ENCODE measurements at regions not wholly inside any gene's neighbourhood (a gene's known extent, or its start where the extent isn't known, plus 50 kb on each side); places are given as distances from the start of the nearest gene placed in this dataset.

GRCh38 chr2:16615687-16616615 is 49.7 kb downstream of the CYRIA start:
- DNase-seq: no peak

GRCh38 chr2:16615246-16615645 is 50.4 kb downstream of the CYRIA start:
- no peak for DNase-seq

DNA sequence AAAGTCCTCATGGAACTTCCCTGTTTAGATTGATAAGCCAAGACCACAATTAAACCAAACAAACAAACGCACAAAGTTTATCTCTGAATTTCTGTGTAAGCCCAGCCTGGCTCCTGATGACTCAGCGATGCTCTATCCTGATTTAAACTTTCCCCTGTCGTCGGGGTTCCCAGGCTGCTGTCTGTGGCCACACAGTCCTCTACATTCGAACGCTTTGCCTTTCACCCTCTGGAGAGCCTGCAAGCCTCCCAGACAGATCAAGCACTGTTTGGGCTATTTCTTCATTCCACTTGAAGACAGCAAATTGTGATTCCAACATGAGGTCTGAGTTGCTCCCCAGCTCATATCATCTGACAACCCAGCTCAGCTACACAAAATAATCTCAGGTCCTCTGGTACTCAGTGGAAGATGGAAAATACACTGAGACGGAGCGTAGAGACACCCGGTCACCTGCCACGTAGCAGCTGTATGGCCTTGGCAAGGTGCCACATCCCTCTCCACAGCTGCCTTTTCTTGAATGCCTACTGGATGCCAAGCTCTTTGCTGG is 51.2 kb downstream of the CYRIA start:
- no peak for DNase-seq

DNA sequence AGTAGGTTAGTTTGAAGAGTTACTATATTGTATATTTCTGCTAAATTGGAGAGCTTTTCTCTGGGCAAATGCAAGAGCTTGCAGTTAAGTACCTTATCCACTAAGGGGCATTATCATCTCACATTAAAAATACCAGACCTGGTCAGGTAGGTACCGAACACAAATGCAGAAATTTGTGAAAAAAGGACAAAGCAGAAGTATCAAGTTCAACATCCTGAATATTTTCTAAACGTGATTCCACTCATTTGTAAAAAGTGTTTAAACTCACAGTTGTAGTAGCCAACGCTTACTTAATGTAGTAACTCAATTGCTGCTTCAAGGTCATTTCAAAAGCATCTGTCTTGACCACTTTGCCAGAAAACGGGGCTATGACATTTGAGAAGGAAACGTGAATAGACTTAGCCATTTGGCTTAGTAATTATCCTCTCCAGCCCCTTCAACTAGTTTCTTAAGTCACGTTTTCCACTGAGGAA is 52.1 kb downstream of the CYRIA start:
- no peak for DNase-seq

DNA sequence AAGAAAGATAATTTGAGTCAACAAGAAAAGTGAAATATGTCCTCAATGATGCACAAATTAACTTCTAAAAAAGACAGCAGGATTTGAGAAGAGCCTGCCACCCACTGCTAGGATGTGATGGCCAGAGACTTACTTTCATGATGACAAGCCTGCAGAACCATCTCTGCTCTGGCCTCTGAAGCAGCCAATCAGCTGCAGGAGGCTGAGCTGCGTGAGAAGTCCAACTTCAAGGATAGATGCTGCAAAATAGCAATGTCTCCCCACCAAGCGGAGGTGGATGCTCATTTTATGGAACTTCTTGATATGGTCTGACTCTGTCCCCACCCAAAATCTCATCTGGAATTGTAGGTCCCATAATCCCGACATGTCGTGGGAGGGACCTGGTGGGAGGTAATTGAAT is 53.1 kb downstream of the CYRIA start:
- no peak for DNase-seq

DNA sequence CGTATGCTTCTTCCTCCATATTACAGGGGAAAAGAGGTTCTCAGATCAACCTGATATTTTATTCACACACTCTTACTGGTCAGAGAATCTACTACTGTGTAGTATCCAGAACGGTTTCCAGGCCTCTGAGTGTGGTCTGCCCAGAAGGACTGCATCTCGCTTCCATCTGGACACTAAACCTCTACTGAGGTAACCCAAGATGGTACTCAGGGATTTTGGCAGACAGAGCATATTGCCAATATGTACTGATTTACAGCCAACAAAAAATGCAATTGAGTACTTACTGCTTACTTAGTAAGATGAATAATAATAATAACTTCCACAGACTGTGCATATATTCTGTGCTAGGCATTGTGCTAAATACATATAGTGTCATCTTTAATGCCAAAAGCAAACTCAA is 55.8 kb downstream of the CYRIA start:
- DNase-seq: no peak

GRCh38 chr2:16608661-16609643 is 56.7 kb downstream of the CYRIA start:
- DNase-seq: peak; percentile 71

DNA sequence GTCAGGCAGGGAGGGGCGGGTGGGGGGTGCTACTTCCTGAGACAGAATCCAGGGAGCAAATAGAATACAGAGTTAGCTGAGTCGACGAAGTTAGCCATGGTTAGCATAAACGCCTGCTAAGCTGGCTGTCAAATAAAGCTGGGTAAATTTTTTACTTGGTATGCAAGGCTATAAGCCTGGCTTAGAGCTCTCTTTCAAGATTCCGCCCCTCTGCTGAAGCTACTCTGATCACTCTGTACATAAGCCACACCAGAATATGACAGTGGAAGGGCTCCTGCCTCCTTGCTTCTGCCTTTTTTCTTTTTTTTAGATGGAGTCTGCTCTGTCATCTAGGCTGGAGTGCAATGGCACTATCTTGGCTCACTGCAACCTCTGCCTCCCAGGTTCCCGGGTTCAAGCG is 58.3 kb downstream of the CYRIA start:
- no peak for DNase-seq

- DNase-seq: no peak
These were observed 61.4 kb downstream of the CYRIA start for GRCh38 chr2:16604236-16604635.

- no peak for DNase-seq
These were observed 74.2 kb downstream of the CYRIA start for GRCh38 chr2:16591370-16591933.

GRCh38 chr2:16589465-16589864 is 76.2 kb downstream of the CYRIA start:
- DNase-seq: no peak

DNA sequence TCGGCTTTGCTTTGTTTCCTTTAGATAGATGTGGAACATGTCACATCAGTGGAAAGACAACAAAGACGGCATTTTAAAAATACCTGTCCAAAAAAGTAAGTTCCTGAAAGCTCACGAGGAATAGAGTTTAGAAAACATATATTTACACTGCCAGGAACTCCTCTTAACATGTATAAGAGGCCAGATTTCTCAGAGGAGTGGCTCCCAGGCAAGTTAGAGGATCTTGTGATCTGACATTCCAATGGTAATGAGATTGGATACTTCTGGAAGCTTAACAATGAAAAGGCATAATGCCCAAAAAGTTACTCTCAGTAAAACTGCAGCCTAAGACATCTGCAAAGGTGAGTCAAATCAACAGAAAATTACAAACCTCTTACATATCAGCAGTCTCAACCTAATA is 77.1 kb downstream of the CYRIA start:
- no peak for DNase-seq

DNA sequence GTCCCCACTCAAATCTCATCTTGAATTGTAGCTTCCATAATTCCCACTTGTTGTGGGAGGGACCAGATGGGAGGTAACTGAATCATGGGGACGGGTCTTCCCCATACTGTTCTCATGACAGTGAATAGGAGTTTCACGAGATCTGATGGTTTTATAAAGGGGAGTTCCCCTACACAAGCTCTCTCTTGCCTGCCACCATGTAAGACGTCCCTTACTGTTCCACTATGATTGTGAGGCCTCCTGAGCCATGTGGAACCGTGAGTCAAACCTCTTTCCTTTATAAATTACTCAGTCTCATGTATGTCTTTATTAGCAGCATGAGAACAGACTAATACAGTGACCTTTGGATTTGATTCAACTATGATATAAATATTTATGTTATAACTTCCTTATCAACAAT is 78.0 kb downstream of the CYRIA start:
- DNase-seq: no peak

DNA sequence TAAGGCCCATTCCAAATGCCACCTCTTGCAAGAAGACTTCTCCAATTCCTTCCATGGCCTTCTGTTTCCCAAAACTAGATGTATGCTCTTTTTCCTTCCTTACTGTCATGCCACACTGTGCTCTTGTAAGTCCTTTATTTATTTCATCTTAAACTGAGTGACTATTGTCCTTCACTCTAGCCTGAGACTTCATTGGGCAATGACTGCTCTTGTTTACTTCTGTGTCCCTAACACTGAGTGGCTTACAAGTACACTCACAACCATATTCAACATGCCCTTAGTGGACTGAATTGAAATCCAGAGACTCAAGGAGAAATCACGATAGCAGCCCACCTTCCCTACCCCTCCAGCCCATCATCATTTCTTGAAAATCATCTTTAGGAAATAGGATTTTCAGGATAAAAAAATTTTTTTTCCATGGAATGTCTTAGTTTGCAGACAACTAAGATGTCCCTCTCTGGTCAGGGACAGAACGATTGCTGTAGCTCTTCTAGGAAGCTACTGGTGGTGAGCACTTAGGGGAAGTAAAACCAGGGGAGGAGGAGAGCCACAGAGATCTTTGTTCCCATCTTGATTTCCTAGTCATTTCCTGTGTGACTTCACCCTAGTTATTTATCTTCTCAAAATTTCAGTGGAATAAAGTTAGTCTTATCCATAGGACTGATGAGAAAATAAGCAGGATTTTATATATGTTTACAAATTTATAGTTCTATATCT is 80.7 kb downstream of the CYRIA start:
- DNase-seq: no peak

- DNase-seq: no peak
These were observed 81.5 kb downstream of the CYRIA start for GRCh38 chr2:16584084-16584483.

DNA sequence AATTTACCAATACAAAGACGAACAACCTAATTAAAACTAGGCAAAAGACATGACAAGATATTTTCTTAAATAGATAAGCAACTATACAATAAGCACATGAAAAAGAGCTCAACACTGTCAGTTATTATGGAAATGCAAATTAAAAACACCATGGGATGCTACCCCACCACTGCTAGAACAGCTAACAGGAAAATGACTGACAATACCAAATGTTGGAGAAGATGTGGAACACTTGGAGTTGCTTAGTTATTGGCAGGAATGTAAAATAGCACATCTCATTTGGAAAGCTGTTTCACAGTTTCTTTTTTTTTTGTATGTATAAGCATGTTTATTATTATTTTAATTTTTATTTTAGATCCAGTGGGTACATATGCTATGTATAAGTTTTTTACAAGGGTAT is 84.4 kb downstream of the CYRIA start:
- DNase-seq: no peak

- no peak for DNase-seq
These were observed 87.6 kb downstream of the CYRIA start for GRCh38 chr2:16578081-16578480.

DNA sequence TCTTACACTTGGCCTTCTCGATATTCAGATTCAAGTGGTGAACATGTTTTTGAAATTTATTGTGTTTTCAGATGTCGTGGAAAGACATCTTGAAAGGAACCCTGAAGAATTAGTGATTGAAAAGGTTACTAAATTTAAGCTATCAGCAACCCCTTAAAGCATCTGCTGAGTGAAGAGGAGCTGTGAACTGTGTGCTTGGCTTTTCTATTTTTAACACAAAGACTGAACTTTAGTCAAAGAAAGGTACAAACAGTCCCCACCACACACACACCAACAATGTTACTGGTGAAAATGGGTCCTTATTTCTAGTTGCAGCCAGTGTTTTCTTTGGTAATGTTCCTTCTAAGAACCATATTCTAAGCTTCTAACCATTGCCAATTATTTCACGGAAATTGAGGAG is 95.1 kb downstream of the CYRIA start:
- no peak for DNase-seq

DNA sequence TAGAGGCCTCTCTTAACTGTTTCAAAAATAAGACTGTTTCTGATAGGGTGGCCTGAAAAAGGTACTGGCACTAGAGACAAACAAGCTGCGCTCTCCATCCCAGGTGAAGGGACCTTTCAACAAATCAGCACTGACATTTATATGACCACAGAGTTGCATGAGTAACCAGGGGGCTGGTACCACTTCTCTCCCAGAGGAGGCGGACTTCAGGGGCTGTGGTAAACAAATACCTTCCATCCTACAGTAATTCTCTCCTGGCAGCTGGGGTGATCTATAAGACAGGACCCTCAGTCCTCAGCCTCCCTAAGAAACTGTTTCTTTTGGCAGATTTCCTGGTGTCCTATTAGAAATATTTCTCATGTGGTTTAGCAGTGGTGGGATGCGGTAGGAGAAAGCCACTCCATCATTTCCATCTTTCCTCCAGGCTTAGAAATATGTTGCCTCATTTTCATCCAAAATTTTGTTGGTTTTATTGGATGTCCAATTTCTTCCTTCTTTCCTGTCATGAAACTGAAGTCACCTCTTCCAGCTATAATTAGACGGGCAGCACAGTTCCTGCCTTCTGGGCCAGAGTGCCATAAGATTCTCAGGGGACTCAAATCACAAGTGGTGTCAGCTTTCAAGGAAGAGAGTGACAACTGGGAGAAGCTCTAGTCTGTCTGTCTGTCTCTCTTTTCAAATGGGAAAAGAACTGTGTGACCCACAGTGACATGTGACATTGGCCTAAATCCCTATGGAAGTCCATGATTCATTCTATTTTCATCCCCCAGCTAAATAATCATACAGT is 96.4 kb downstream of the CYRIA start:
- no peak for DNase-seq

- no peak for DNase-seq
These were observed 98.9 kb downstream of the CYRIA start for GRCh38 chr2:16566701-16567100.

- DNase-seq: no peak
These were observed 100.2 kb downstream of the CYRIA start for GRCh38 chr2:16565481-16565880.

Data from NCI-H2171 treated with DMSO at 0.1 percent for 48 hours (cell line).